ENCODE measurements at regions not wholly inside any gene's neighbourhood (a gene's known extent, or its start where the extent isn't known, plus 50 kb on each side); places are given as distances from the start of the nearest gene placed in this dataset.
A peak's percentile ranks its signal among the peaks of the same experiment; 100 is the strongest.

- DNase-seq: peak; percentile 1 to 32
Measured at GRCh38 chr12:105820429-105821125, 318.2 kb downstream of the NUAK1 start.

GRCh38 chr12:105822131-105823105 lies 316.3 kb downstream of the NUAK1 start:
- DNase-seq: peak; percentile 6 to 7

GRCh38 chr12:105823810-105824209 lies 314.9 kb downstream of the NUAK1 start:
- DNase-seq: no peak

- no peak for DNase-seq
Measured at GRCh38 chr12:105825141-105825540, 313.6 kb downstream of the NUAK1 start.

GRCh38 chr12:105831372-105831771 lies 307.4 kb downstream of the NUAK1 start:
- DNase-seq: no peak

- no peak for DNase-seq
Measured at GRCh38 chr12:105832021-105832420, 306.7 kb downstream of the NUAK1 start.

GRCh38 chr12:105832806-105833205 lies 305.9 kb downstream of the NUAK1 start:
- peak; percentile 5 to 56 for DNase-seq

- no peak for DNase-seq
Measured at GRCh38 chr12:105834496-105834895, 304.3 kb downstream of the NUAK1 start.

GRCh38 chr12:105835580-105836241 lies 303.0 kb downstream of the NUAK1 start:
- peak; percentile 20 to 51 for DNase-seq

- no peak for DNase-seq
Measured at GRCh38 chr12:105836242-105836622, 302.5 kb downstream of the NUAK1 start.

- DNase-seq: no peak
Measured at GRCh38 chr12:105839629-105840127, 299.1 kb downstream of the NUAK1 start.

- DNase-seq: no peak
Measured at GRCh38 chr12:105840384-105840783, 298.4 kb downstream of the NUAK1 start.

- no peak for DNase-seq
Measured at GRCh38 chr12:105841840-105842239, 296.9 kb downstream of the NUAK1 start.

- DNase-seq: no peak
Measured at GRCh38 chr12:105843561-105843960, 295.2 kb downstream of the NUAK1 start.

GRCh38 chr12:105843986-105844760 lies 294.6 kb downstream of the NUAK1 start:
- no peak for DNase-seq

- no peak for DNase-seq
Measured at GRCh38 chr12:105846331-105846730, 292.4 kb downstream of the NUAK1 start.

- DNase-seq: no peak
Measured at GRCh38 chr12:105847068-105847467, 291.7 kb downstream of the NUAK1 start.

- DNase-seq: no peak
Measured at GRCh38 chr12:105848286-105848685, 290.5 kb downstream of the NUAK1 start.

- no peak for DNase-seq
Measured at GRCh38 chr12:105850103-105850968, 288.4 kb downstream of the NUAK1 start.

- DNase-seq: no peak
Measured at GRCh38 chr12:105852496-105852895, 286.3 kb downstream of the NUAK1 start.

GRCh38 chr12:105852951-105853350 lies 285.8 kb downstream of the NUAK1 start:
- DNase-seq: no peak

All from inflammatory macrophage treated with lipopolysaccharide for 1 hour (primary cell).